ENCODE measurements at regions not wholly inside any gene's neighbourhood (a gene's known extent, or its start where the extent isn't known, plus 50 kb on each side); places are given as distances from the start of the nearest gene placed in this dataset.

GRCh38 chr1:29497395-29498125 is 261.2 kb downstream of the PTPRU start:
- no peak overlapping the region for H3K9ac ChIP-seq (ENCODE audit: low read length in 2 of 2)
- H3K4me3 ChIP-seq (ENCODE audit: low read length in 2 of 2) = no peak overlapping the region
- no peaks in the 10 kb centered on the region for H3K36me3 ChIP-seq (ENCODE audit: control insufficient read depth in 2 of 2, insufficient read depth in 2 of 2, low read length in 2 of 2)
- H3K9me3 ChIP-seq (ENCODE audit: control insufficient read depth in 2 of 2, low read length in 2 of 2) = peaks cover 5 to 10% of the 10 kb centered on the region in 2 donors
- no peaks in the 10 kb centered on the region for H3K4me1 ChIP-seq (ENCODE audit: control insufficient read depth, insufficient read depth, low read length)
- peaks cover 10 to 13% of the 10 kb centered on the region in 2 donors for H3K27me3 ChIP-seq (ENCODE audit: control insufficient read depth in 1 of 2, insufficient read depth in 2 of 2, low read length in 2 of 2)
- H3K27ac ChIP-seq (ENCODE audit: low read length) = no peak overlapping the region

- no peak overlapping the region for H3K4me3 ChIP-seq (ENCODE audit: low read length in 2 of 2)
- H3K9ac ChIP-seq (ENCODE audit: low read length in 2 of 2) = no peak overlapping the region
- H3K9me3 ChIP-seq (ENCODE audit: control insufficient read depth in 2 of 2, low read length in 2 of 2) = peaks cover 5 to 10% of the 10 kb centered on the region in 2 donors
- H3K27me3 ChIP-seq (ENCODE audit: control insufficient read depth in 1 of 2, insufficient read depth in 2 of 2, low read length in 2 of 2) = peaks cover 10 to 12% of the 10 kb centered on the region in 2 donors
- no peaks in the 10 kb centered on the region for H3K36me3 ChIP-seq (ENCODE audit: control insufficient read depth in 2 of 2, insufficient read depth in 2 of 2, low read length in 2 of 2)
- H3K4me1 ChIP-seq (ENCODE audit: control insufficient read depth, insufficient read depth, low read length) = no peaks in the 10 kb centered on the region
- H3K27ac ChIP-seq (ENCODE audit: low read length) = no peak overlapping the region
These were observed 260.4 kb downstream of the PTPRU start for GRCh38 chr1:29496701-29497100.

GRCh38 chr1:29490204-29490934 is 254.0 kb downstream of the PTPRU start:
- Histone ChIP-seq H3K27me3 (ENCODE audit: control insufficient read depth in 1 of 2, insufficient read depth in 2 of 2, low read length in 2 of 2) (peaks cover 0 to 7% of the 10 kb centered on the region in 2 donors), H3K27ac (ENCODE audit: low read length) (no peak overlapping the region), H3K9me3 (ENCODE audit: control insufficient read depth in 2 of 2, low read length in 2 of 2) (no peaks in the 10 kb centered on the region), H3K36me3 (ENCODE audit: control insufficient read depth in 2 of 2, insufficient read depth in 2 of 2, low read length in 2 of 2) (no peaks in the 10 kb centered on the region), H3K9ac (ENCODE audit: low read length in 2 of 2) (no peak overlapping the region), H3K4me3 (ENCODE audit: low read length in 2 of 2) (no peak overlapping the region), H3K4me1 (ENCODE audit: control insufficient read depth, insufficient read depth, low read length) (no peaks in the 10 kb centered on the region)

- Histone ChIP-seq H3K36me3 (ENCODE audit: control insufficient read depth in 2 of 2, insufficient read depth in 2 of 2, low read length in 2 of 2) (no peaks in the 10 kb centered on the region), H3K4me1 (ENCODE audit: control insufficient read depth, insufficient read depth, low read length) (no peaks in the 10 kb centered on the region), H3K9ac (ENCODE audit: low read length in 2 of 2) (no peak overlapping the region), H3K27ac (ENCODE audit: low read length) (no peak overlapping the region), H3K4me3 (ENCODE audit: low read length in 2 of 2) (no peak overlapping the region), H3K27me3 (ENCODE audit: control insufficient read depth in 1 of 2, insufficient read depth in 2 of 2, low read length in 2 of 2) (peaks cover 0 to 7% of the 10 kb centered on the region in 2 donors), H3K9me3 (ENCODE audit: control insufficient read depth in 2 of 2, low read length in 2 of 2) (no peaks in the 10 kb centered on the region)
These were observed 253.1 kb downstream of the PTPRU start for GRCh38 chr1:29489471-29489870.

- Histone ChIP-seq H3K4me3 (ENCODE audit: low read length in 2 of 2) (no peak overlapping the region), H3K4me1 (ENCODE audit: control insufficient read depth, insufficient read depth, low read length) (no peaks in the 10 kb centered on the region), H3K9me3 (ENCODE audit: control insufficient read depth in 2 of 2, low read length in 2 of 2) (no peaks in the 10 kb centered on the region), H3K27ac (ENCODE audit: low read length) (no peak overlapping the region), H3K27me3 (ENCODE audit: control insufficient read depth in 1 of 2, insufficient read depth in 2 of 2, low read length in 2 of 2) (peaks cover 0 to 7% of the 10 kb centered on the region in 2 donors), H3K36me3 (ENCODE audit: control insufficient read depth in 2 of 2, insufficient read depth in 2 of 2, low read length in 2 of 2) (no peaks in the 10 kb centered on the region), H3K9ac (ENCODE audit: low read length in 2 of 2) (no peak overlapping the region)
These were observed 252.5 kb downstream of the PTPRU start for GRCh38 chr1:29488794-29489311.

- peaks cover under 1% of the 10 kb centered on the region for H3K4me1 ChIP-seq (ENCODE audit: control insufficient read depth, insufficient read depth, low read length)
- H3K9me3 ChIP-seq (ENCODE audit: control insufficient read depth in 2 of 2, low read length in 2 of 2) = no peaks in the 10 kb centered on the region
- H3K4me3 ChIP-seq (ENCODE audit: low read length in 2 of 2) = no peak overlapping the region
- H3K27me3 ChIP-seq (ENCODE audit: control insufficient read depth in 1 of 2, insufficient read depth in 2 of 2, low read length in 2 of 2) = peaks cover 0 to 7% of the 10 kb centered on the region in 2 donors
- H3K9ac ChIP-seq (ENCODE audit: low read length in 2 of 2) = no peak overlapping the region
- H3K27ac ChIP-seq (ENCODE audit: low read length) = no peak overlapping the region
- no peaks in the 10 kb centered on the region for H3K36me3 ChIP-seq (ENCODE audit: control insufficient read depth in 2 of 2, insufficient read depth in 2 of 2, low read length in 2 of 2)
These were observed 251.9 kb downstream of the PTPRU start for GRCh38 chr1:29488086-29488793.

GRCh38 chr1:29487291-29487690 is 251.0 kb downstream of the PTPRU start:
- Histone ChIP-seq H3K9me3 (ENCODE audit: control insufficient read depth in 2 of 2, low read length in 2 of 2) (no peaks in the 10 kb centered on the region), H3K27ac (ENCODE audit: low read length) (no peak overlapping the region), H3K27me3 (ENCODE audit: control insufficient read depth in 1 of 2, insufficient read depth in 2 of 2, low read length in 2 of 2) (peaks cover 0 to 7% of the 10 kb centered on the region in 2 donors), H3K4me1 (ENCODE audit: control insufficient read depth, insufficient read depth, low read length) (peaks cover 2% of the 10 kb centered on the region), H3K4me3 (ENCODE audit: low read length in 2 of 2) (no peak overlapping the region), H3K36me3 (ENCODE audit: control insufficient read depth in 2 of 2, insufficient read depth in 2 of 2, low read length in 2 of 2) (no peaks in the 10 kb centered on the region), H3K9ac (ENCODE audit: low read length in 2 of 2) (no peak overlapping the region)

- no peaks in the 10 kb centered on the region for H3K36me3 ChIP-seq (ENCODE audit: control insufficient read depth in 2 of 2, insufficient read depth in 2 of 2, low read length in 2 of 2)
- no peak overlapping the region for H3K27ac ChIP-seq (ENCODE audit: low read length)
- H3K9ac ChIP-seq (ENCODE audit: low read length in 2 of 2) = no peak overlapping the region
- H3K27me3 ChIP-seq (ENCODE audit: control insufficient read depth in 1 of 2, insufficient read depth in 2 of 2, low read length in 2 of 2) = peaks cover 0 to 11% of the 10 kb centered on the region in 2 donors
- H3K4me3 ChIP-seq (ENCODE audit: low read length in 2 of 2) = no peak overlapping the region
- peaks cover 0 to 5% of the 10 kb centered on the region in 2 donors for H3K9me3 ChIP-seq (ENCODE audit: control insufficient read depth in 2 of 2, low read length in 2 of 2)
- peaks cover 2% of the 10 kb centered on the region for H3K4me1 ChIP-seq (ENCODE audit: control insufficient read depth, insufficient read depth, low read length)
These were observed 249.0 kb downstream of the PTPRU start for GRCh38 chr1:29485096-29485925.

GRCh38 chr1:29482991-29483390 is 246.7 kb downstream of the PTPRU start:
- Histone ChIP-seq H3K36me3 (ENCODE audit: control insufficient read depth in 2 of 2, insufficient read depth in 2 of 2, low read length in 2 of 2) (no peaks in the 10 kb centered on the region), H3K4me3 (ENCODE audit: low read length in 2 of 2) (no peak overlapping the region), H3K9me3 (ENCODE audit: control insufficient read depth in 2 of 2, low read length in 2 of 2) (peaks cover 4 to 5% of the 10 kb centered on the region in 2 donors), H3K27ac (ENCODE audit: low read length) (no peak overlapping the region), H3K4me1 (ENCODE audit: control insufficient read depth, insufficient read depth, low read length) (peaks cover 2% of the 10 kb centered on the region), H3K27me3 (ENCODE audit: control insufficient read depth in 1 of 2, insufficient read depth in 2 of 2, low read length in 2 of 2) (peaks cover 4 to 17% of the 10 kb centered on the region in 2 donors), H3K9ac (ENCODE audit: low read length in 2 of 2) (no peak overlapping the region)

- Histone ChIP-seq H3K4me1 (ENCODE audit: control insufficient read depth, insufficient read depth, low read length) (peaks cover 2% of the 10 kb centered on the region), H3K4me3 (ENCODE audit: low read length in 2 of 2) (no peak overlapping the region), H3K9me3 (ENCODE audit: control insufficient read depth in 2 of 2, low read length in 2 of 2) (peaks cover 4 to 5% of the 10 kb centered on the region in 2 donors), H3K9ac (ENCODE audit: low read length in 2 of 2) (no peak overlapping the region), H3K36me3 (ENCODE audit: control insufficient read depth in 2 of 2, insufficient read depth in 2 of 2, low read length in 2 of 2) (no peaks in the 10 kb centered on the region), H3K27ac (ENCODE audit: low read length) (no peak overlapping the region), H3K27me3 (ENCODE audit: control insufficient read depth in 1 of 2, insufficient read depth in 2 of 2, low read length in 2 of 2) (peaks cover 4 to 23% of the 10 kb centered on the region in 2 donors)
These were observed 245.7 kb downstream of the PTPRU start for GRCh38 chr1:29482064-29482463.
